ENCODE measurements at regions not wholly inside any gene's neighbourhood (a gene's known extent, or its start where the extent isn't known, plus 50 kb on each side); places are given as distances from the start of the nearest gene placed in this dataset.
"Not testable (repeated sequence)": the region's sequence is repeated elsewhere in the genome, so short reads cannot be mapped to it uniquely, and the experiment has no call there.

GRCh38 chr3:176848431-176849214, 348.7 kb downstream of the TBL1XR1 start:
- H3K9me3 ChIP-seq (replicated peaks; ENCODE audit: control insufficient read depth, low read depth, low read length) = no peaks in the 10 kb centered on the region
- WGBS (ENCODE audit: insufficient coverage) = no CpG with 5 or more reads among the region's 4 CpGs
- no peaks in the 10 kb centered on the region for H3K4me1 ChIP-seq (ENCODE audit: control insufficient read depth, insufficient read depth, low read length)
- H3K27ac ChIP-seq (ENCODE audit: low read length) = no peak overlapping the region
- DNase-seq = no peak
- H3K27me3 ChIP-seq (ENCODE audit: control insufficient read depth, insufficient read depth, low read length) = no peaks in the 10 kb centered on the region
- H3K36me3 ChIP-seq (ENCODE audit: control insufficient read depth, insufficient read depth, low read length) = no peaks in the 10 kb centered on the region
- no peak overlapping the region for H3K4me3 ChIP-seq (ENCODE audit: low read length)

DNA sequence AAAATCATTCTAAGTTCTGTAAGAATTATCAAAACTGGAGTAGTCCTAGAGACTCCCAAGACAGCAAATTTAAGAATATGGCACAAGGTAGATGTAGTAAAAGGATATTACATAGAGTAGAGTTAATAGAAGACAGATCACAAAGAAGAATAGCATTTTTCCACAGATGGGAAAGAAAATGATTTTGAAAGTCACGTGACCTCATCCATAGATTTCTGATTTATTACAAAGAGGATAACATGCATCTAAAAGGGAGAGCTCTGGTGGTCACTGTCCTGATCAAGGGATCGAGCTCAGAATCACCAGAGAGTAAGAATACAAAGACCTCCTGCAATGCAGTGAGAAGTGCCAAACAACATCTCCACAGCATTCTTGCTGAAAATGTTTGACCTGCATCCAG, 354.4 kb downstream of the TBL1XR1 start:
- WGBS (ENCODE audit: insufficient coverage) = 40% methylated on average over 1 of the region's 2 CpGs
- H3K9me3 ChIP-seq (replicated peaks; ENCODE audit: control insufficient read depth, low read depth, low read length) = no peaks in the 10 kb centered on the region
- H3K4me1 ChIP-seq (ENCODE audit: control insufficient read depth, insufficient read depth, low read length) = peaks cover 9% of the 10 kb centered on the region
- H3K27me3 ChIP-seq (ENCODE audit: control insufficient read depth, insufficient read depth, low read length) = no peaks in the 10 kb centered on the region
- no peak for DNase-seq
- no peak overlapping the region for H3K4me3 ChIP-seq (ENCODE audit: low read length)
- no peaks in the 10 kb centered on the region for H3K36me3 ChIP-seq (ENCODE audit: control insufficient read depth, insufficient read depth, low read length)
- H3K27ac ChIP-seq (ENCODE audit: low read length) = no peak overlapping the region

DNA sequence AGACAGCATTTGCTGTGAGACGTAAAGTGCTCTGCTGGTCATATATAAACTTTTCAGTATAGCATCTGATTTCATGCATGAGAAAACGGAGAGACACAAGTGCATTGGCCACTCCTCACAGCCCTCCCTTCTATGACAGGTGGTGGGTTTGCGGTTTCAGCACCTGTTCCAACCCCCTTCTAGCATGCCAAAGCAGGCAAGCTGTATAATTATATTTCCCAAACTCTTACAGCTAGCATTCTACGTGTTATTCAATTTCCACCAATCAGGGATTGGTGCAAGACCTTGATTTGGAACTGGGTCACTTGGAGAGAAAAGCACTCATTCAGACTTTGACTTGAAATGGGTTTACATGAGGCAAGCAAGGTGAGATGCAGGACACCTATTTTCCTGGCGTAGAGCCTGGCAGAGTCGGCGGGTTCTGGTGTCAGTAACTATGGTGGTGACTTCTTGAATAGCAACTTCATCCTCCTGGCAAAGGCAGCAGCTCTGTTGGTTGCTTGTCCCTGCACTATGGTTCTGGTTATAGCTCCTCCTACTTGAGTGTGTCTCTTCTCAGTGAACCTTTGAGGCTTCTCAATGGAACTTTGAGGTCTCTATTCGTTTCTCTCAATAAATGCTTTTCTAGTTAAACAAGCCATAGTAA, 356.5 kb downstream of the TBL1XR1 start:
- peak; percentile 71 for DNase-seq
- WGBS (ENCODE audit: insufficient coverage) = 78% methylated on average over 3 of the region's 8 CpGs
- Histone ChIP-seq H3K4me1 (ENCODE audit: control insufficient read depth, insufficient read depth, low read length) (peaks cover 9% of the 10 kb centered on the region), H3K9me3 (replicated peaks; ENCODE audit: control insufficient read depth, low read depth, low read length) (no peaks in the 10 kb centered on the region), H3K36me3 (ENCODE audit: control insufficient read depth, insufficient read depth, low read length) (no peaks in the 10 kb centered on the region), H3K27ac (ENCODE audit: low read length) (peak overlapping the region; percentile 80), H3K27me3 (ENCODE audit: control insufficient read depth, insufficient read depth, low read length) (no peaks in the 10 kb centered on the region), H3K4me3 (ENCODE audit: low read length) (no peak overlapping the region)

DNA sequence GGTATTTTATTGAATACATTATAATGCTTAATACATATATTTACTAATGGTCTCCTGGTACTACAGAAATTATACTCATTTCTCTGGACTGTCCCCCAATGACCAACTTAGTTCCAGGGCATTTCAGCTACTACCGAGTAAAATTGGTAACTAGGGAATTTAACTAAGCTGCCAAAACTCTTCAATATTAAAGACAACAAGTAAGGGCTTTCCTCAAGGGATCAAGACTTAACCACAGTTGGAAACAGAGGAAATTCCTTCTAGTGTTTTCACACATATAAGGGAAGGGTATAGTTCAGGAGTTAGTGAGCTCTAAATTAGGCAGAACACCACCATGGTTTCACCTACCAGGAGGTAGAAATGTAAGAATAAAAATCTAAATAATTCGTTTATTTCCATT, 357.4 kb downstream of the TBL1XR1 start:
- H3K4me1 ChIP-seq (ENCODE audit: control insufficient read depth, insufficient read depth, low read length) = peaks cover 9% of the 10 kb centered on the region
- no peak for DNase-seq
- H3K27me3 ChIP-seq (ENCODE audit: control insufficient read depth, insufficient read depth, low read length) = no peaks in the 10 kb centered on the region
- H3K27ac ChIP-seq (ENCODE audit: low read length) = peak overlapping the region; percentile 80
- no peaks in the 10 kb centered on the region for H3K36me3 ChIP-seq (ENCODE audit: control insufficient read depth, insufficient read depth, low read length)
- no peaks in the 10 kb centered on the region for H3K9me3 ChIP-seq (replicated peaks; ENCODE audit: control insufficient read depth, low read depth, low read length)
- no peak overlapping the region for H3K4me3 ChIP-seq (ENCODE audit: low read length)
- WGBS (ENCODE audit: insufficient coverage) = no CpG with 5 or more reads among the region's 2 CpGs

- H3K36me3 ChIP-seq (ENCODE audit: control insufficient read depth, insufficient read depth, low read length) = no peaks in the 10 kb centered on the region
- DNase-seq = no peak
- H3K4me3 ChIP-seq (ENCODE audit: low read length) = no peak overlapping the region
- no peaks in the 10 kb centered on the region for H3K27me3 ChIP-seq (ENCODE audit: control insufficient read depth, insufficient read depth, low read length)
- no peaks in the 10 kb centered on the region for H3K9me3 ChIP-seq (replicated peaks; ENCODE audit: control insufficient read depth, low read depth, low read length)
- H3K4me1 ChIP-seq (ENCODE audit: control insufficient read depth, insufficient read depth, low read length) = peaks cover 9% of the 10 kb centered on the region
- no CpG with 5 or more reads among the region's 3 CpGs for WGBS (ENCODE audit: insufficient coverage)
- H3K27ac ChIP-seq (ENCODE audit: low read length) = peak overlapping the region; percentile 80
These were observed 357.8 kb downstream of the TBL1XR1 start for GRCh38 chr3:176839466-176839865.

- H3K36me3 ChIP-seq (ENCODE audit: control insufficient read depth, insufficient read depth, low read length); DNase-seq; H3K4me3 ChIP-seq (ENCODE audit: low read length); H3K27me3 ChIP-seq (ENCODE audit: control insufficient read depth, insufficient read depth, low read length); H3K4me1 ChIP-seq (ENCODE audit: control insufficient read depth, insufficient read depth, low read length); H3K9me3 ChIP-seq (replicated peaks; ENCODE audit: control insufficient read depth, low read depth, low read length); H3K27ac ChIP-seq (ENCODE audit: low read length): not testable (repeated sequence)
- 94% methylated on average over 15 of the region's 15 CpGs for WGBS (ENCODE audit: insufficient coverage)
These were observed 370.0 kb downstream of the TBL1XR1 start for GRCh38 chr3:176827244-176827643.

DNA sequence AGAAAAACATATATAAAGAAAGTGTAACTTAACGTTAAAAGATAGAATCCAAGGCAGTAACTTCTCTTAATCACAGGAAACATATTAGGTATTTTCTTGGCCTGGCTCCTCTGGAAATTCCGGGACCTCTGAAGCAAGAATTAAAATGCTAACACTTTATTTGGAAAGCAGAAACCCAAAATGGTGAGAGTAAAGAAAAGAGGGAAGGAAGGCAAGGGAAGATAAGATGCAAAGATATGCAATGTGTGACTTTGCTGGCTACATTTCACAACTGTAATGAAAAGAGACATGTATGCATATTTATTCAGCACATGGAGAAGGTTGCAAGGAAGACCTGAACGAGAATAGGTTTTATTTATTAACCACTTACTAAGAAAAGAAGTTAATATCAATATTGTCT, 372.5 kb downstream of the TBL1XR1 start:
- no peak for DNase-seq
- Histone ChIP-seq H3K27ac (ENCODE audit: low read length) (no peak overlapping the region), H3K4me1 (ENCODE audit: control insufficient read depth, insufficient read depth, low read length) (no peaks in the 10 kb centered on the region), H3K36me3 (ENCODE audit: control insufficient read depth, insufficient read depth, low read length) (no peaks in the 10 kb centered on the region), H3K9me3 (replicated peaks; ENCODE audit: control insufficient read depth, low read depth, low read length) (no peaks in the 10 kb centered on the region), H3K4me3 (ENCODE audit: low read length) (no peak overlapping the region), H3K27me3 (ENCODE audit: control insufficient read depth, insufficient read depth, low read length) (no peaks in the 10 kb centered on the region)
- WGBS (ENCODE audit: insufficient coverage) = no CpG with 5 or more reads among the region's 3 CpGs

GRCh38 chr3:176820764-176821163, 376.5 kb downstream of the TBL1XR1 start:
- Histone ChIP-seq H3K36me3 (ENCODE audit: control insufficient read depth, insufficient read depth, low read length) (no peaks in the 10 kb centered on the region), H3K4me1 (ENCODE audit: control insufficient read depth, insufficient read depth, low read length) (no peaks in the 10 kb centered on the region), H3K9me3 (replicated peaks; ENCODE audit: control insufficient read depth, low read depth, low read length) (no peaks in the 10 kb centered on the region), H3K27ac (ENCODE audit: low read length) (no peak overlapping the region), H3K27me3 (ENCODE audit: control insufficient read depth, insufficient read depth, low read length) (no peaks in the 10 kb centered on the region), H3K4me3 (ENCODE audit: low read length) (no peak overlapping the region)
- no CpG with 5 or more reads among the region's 2 CpGs for WGBS (ENCODE audit: insufficient coverage)
- no peak for DNase-seq

- no peak for DNase-seq
- Histone ChIP-seq H3K27ac (ENCODE audit: low read length) (no peak overlapping the region), H3K4me1 (ENCODE audit: control insufficient read depth, insufficient read depth, low read length) (peaks cover 5% of the 10 kb centered on the region), H3K36me3 (ENCODE audit: control insufficient read depth, insufficient read depth, low read length) (no peaks in the 10 kb centered on the region), H3K27me3 (ENCODE audit: control insufficient read depth, insufficient read depth, low read length) (no peaks in the 10 kb centered on the region), H3K4me3 (ENCODE audit: low read length) (no peak overlapping the region), H3K9me3 (replicated peaks; ENCODE audit: control insufficient read depth, low read depth, low read length) (no peaks in the 10 kb centered on the region)
- 92% methylated on average over 17 of the region's 18 CpGs for WGBS (ENCODE audit: insufficient coverage)
These were observed 380.3 kb downstream of the TBL1XR1 start for GRCh38 chr3:176816937-176817336.

DNA sequence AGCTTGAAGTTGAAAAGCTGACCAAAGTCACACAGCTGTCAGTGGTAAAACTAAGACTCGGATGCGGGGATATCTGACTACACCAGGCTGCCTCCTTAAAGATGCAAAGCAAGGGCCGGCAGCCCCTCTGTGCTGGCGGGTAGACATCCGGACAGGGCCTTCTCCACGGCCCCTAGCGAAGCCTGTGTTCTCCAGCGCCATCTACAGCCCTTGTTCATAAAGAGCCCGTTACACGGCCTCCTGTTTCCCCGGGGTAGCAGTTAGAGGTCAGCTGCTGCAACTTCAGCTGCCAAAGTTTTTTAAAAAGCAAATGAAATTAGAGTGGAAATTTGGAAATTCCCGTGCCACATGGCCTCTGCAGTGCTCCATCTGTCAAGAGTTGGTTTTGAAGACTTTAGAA, 383.0 kb downstream of the TBL1XR1 start:
- Histone ChIP-seq H3K36me3 (ENCODE audit: control insufficient read depth, insufficient read depth, low read length) (no peaks in the 10 kb centered on the region), H3K27me3 (ENCODE audit: control insufficient read depth, insufficient read depth, low read length) (no peaks in the 10 kb centered on the region), H3K4me1 (ENCODE audit: control insufficient read depth, insufficient read depth, low read length) (peaks cover 5% of the 10 kb centered on the region), H3K4me3 (ENCODE audit: low read length) (no peak overlapping the region), H3K27ac (ENCODE audit: low read length) (no peak overlapping the region), H3K9me3 (replicated peaks; ENCODE audit: control insufficient read depth, low read depth, low read length) (no peaks in the 10 kb centered on the region)
- WGBS (ENCODE audit: insufficient coverage) = 9% methylated on average over 8 of the region's 12 CpGs
- DNase-seq = peak; percentile 86

Data from muscle of leg (tissue), 3 donors.